Coronary artery (tissue), 2 donors: ENCODE measurements at regions not wholly inside any gene's neighbourhood (a gene's known extent, or its start where the extent isn't known, plus 50 kb on each side); places are given as distances from the start of the nearest gene placed in this dataset.

ENCODE experiments used
- DNase-seq: peaks from one replicate; pipeline ENCODE4 v3.0.0-alpha.2; 2017; ENCODE audit warnings: low spot score
- H3K27ac ChIP-seq, 2 donors: fragments of 200-600 bp; sonication (generic); one replicate each; pipeline ENCODE4 v1.5.1; 2016 to 2019
- H3K4me3 ChIP-seq: fragments of 200-600 bp; sonication (generic); 2 replicates; pipeline ENCODE4 v1.5.1; 2016; ENCODE audit warnings: mild to moderate bottlenecking, moderate library complexity
- TF ChIP-seq, protein P1 (sequence below): fragments of 200-600 bp; sonication (generic); IDR thresholded peaks from one replicate; pipeline ENCODE4 v1.5.1; 2019; ENCODE audit warnings: antibody characterized with exemption

- Histone ChIP-seq H3K27ac (no peak overlapping the region), H3K4me3 (no peak overlapping the region)
- DNase-seq = no peak
- TF ChIP-seq, protein P1, sequence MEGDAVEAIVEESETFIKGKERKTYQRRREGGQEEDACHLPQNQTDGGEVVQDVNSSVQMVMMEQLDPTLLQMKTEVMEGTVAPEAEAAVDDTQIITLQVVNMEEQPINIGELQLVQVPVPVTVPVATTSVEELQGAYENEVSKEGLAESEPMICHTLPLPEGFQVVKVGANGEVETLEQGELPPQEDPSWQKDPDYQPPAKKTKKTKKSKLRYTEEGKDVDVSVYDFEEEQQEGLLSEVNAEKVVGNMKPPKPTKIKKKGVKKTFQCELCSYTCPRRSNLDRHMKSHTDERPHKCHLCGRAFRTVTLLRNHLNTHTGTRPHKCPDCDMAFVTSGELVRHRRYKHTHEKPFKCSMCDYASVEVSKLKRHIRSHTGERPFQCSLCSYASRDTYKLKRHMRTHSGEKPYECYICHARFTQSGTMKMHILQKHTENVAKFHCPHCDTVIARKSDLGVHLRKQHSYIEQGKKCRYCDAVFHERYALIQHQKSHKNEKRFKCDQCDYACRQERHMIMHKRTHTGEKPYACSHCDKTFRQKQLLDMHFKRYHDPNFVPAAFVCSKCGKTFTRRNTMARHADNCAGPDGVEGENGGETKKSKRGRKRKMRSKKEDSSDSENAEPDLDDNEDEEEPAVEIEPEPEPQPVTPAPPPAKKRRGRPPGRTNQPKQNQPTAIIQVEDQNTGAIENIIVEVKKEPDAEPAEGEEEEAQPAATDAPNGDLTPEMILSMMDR = no peak
Measured at GRCh38 chr2:240363746-240364581, 71.5 kb upstream of the GPC1 start.

DNA sequence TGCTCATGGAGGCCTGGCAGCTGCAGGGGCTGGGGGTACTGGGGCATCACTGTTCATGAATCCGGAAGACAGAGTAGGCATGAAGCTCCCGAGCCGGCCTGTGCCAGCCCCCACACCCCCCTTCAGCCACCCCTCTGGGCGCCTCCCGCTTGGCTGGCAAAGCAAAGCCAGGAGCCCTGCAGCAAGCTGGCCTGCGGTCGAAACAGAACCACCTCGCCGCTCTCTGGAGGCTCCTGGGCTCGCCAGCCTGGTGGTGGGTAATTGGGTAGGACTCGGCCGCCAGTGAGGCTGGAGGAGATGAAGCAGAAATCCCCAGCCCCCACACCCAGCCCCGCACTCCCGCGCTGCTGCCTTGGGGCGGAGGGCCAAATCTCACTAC is 70.9 kb upstream of the GPC1 start:
- TF ChIP-seq, protein P1 = no peak
- H3K4me3 ChIP-seq = no peak overlapping the region
- H3K27ac ChIP-seq = no peak overlapping the region
- no peak for DNase-seq

DNA sequence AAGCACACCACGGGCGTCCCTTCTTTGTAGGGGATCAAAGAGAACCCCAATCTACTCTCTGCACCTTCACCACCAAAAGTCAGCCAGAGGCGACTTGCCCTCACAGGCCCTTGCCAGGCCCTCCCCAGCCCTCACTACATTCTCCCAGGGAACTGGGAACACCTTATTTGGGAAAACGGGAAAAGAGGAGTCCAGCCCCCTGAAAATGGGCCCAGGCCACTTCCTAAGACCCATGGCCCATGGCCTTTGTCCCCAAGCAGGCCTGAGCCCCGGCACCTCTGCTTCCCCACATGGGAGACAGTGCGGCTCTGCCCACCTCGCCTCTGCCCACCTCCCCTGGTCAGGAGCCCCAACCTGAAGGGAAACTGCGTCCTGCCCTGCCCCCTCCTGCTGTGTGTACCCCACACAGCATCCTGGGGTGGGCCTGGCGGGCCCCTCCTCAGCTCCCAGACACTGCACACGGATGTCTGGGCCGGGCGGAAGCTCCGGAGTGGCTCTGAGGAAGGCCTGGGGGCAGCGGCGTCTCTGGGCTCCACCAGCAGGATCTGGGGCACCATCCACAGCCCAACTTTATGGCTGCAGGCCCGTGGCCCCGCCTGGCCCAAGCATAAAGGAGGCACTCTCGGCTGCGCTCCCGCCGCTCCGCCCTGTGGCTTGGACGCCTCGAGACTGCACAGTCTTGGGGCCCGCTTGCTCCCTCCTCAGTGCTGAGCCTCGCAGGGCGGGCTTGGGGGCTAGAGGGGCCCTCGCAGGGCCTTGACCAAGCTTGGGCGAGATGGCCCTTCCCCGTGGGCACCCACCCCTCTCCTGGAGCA is 70.3 kb upstream of the GPC1 start:
- Histone ChIP-seq H3K4me3 (no peak overlapping the region), H3K27ac (no peak overlapping the region)
- TF ChIP-seq, protein P1 = no peak
- no peak for DNase-seq

GRCh38 chr2:240365971-240366471 is 69.4 kb upstream of the GPC1 start:
- TF ChIP-seq, protein P1 = no peak
- no peak overlapping the region for H3K27ac ChIP-seq

DNA sequence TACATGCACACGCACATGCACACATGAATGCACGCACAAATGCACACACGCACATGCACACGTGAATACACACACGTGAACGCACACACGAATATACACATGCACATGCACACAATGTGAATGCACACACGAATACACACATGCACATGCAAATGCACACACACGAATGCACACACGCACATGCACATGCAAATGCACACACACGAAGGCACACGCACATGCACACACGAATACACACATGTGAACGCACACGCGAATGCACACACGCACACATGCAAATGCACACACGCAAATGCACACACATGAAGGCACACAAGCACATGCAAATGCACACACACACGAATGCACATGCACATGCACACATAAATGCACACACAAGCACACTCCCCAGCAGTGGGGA is 68.6 kb upstream of the GPC1 start:
- Histone ChIP-seq H3K27ac (no peak overlapping the region), H3K4me3 (no peak overlapping the region)
- TF ChIP-seq, protein P1 = no peak
- DNase-seq = no peak

More at GRCh38 chr2:240365971-240366471, 69.4 kb upstream of the GPC1 start:
- H3K4me3 ChIP-seq = no peak overlapping the region
- no peak for DNase-seq

- H3K27ac ChIP-seq = no peak overlapping the region
- TF ChIP-seq, protein P1 = no peak
- H3K4me3 ChIP-seq = no peak overlapping the region
- no peak for DNase-seq
Measured at GRCh38 chr2:240367721-240368120, 67.7 kb upstream of the GPC1 start.
